GM13977 (cell line): ENCODE measurements at regions not wholly inside any gene's neighbourhood (a gene's known extent, or its start where the extent isn't known, plus 50 kb on each side); places are given as distances from the start of the nearest gene placed in this dataset.

Experiments
- DNase-seq: peaks from one replicate; pipeline ENCODE4 v3.0.0; 2012; ENCODE audit warnings: low spot score
- CTCF ChIP-seq: IDR thresholded peaks from 2 replicates; pipeline ENCODE4 v1.5.1; 2012; ENCODE audit warnings: mild to moderate bottlenecking, control low read depth; ENCODE audit not compliant: insufficient read depth; ENCODE audit errors: extremely low read depth, missing control alignments
- in situ Hi-C: fragments of 300-500 bp; cut with MboI; formaldehyde crosslinking; loops from one replicate; pipeline ENCODE4 v1.12.0; 2022; ENCODE audit warnings: low sequenced_read_pairs, low pct_unique_long_range_greater_than_20kb, mixed read lengths, inconsistent platforms; ENCODE audit not compliant: unreplicated experiment

GRCh38 chr17:33474789-33475188 lies 181.7 kb upstream of the ASIC2 start:
- no peak for TF ChIP-seq CTCF
- DNase-seq = no peak
- in situ Hi-C loops = no loop called here

DNA sequence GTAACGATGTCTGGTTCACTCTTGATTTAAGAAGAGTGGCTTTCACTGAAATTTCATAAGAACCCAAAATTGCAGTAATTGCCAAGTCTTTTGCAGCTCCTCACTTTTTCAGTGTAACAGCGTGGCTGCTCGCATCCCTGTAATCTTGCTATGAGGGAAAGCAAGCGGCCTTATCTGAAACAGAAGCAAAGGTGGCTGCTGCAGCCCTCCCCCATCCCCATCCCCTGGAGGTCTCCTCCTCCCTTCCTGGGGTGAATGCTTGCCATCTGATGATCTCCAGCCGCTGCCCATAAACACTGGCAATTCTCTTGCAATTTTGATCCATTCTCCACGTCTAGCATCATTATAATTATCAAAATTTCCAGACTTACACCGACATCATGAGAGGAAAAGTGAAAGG lies 182.5 kb upstream of the ASIC2 start:
- DNase-seq = no peak
- TF ChIP-seq CTCF = no peak
- in situ Hi-C loops = no loop called here

GRCh38 chr17:33481652-33482051 lies 188.6 kb upstream of the ASIC2 start:
- in situ Hi-C loops = no loop called here
- no peak for TF ChIP-seq CTCF
- no peak for DNase-seq

DNA sequence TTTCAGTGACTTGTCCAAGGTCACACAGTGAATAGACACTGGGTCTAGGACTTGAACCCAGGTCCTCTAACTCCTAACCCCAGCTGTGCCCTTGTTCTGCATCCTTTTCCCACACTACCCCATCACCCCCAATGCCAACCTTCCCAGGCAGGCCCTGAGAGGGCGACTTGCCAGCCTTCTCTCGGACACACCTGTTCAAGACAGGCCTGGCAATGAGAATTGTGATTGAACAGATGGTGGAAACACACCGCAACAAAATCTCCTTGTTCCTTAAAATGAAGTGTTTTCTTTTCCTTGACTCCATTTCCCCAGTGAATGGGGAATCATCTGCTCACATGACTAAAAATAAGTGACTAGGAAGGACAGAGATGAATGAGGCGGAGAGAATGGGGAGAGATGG lies 189.5 kb upstream of the ASIC2 start:
- in situ Hi-C loops = no loop called here
- no peak for TF ChIP-seq CTCF
- no peak for DNase-seq

- no peak for TF ChIP-seq CTCF
- in situ Hi-C loops = no loop called here
Observed at GRCh38 chr17:33484559-33484958, 191.5 kb upstream of the ASIC2 start.

DNA sequence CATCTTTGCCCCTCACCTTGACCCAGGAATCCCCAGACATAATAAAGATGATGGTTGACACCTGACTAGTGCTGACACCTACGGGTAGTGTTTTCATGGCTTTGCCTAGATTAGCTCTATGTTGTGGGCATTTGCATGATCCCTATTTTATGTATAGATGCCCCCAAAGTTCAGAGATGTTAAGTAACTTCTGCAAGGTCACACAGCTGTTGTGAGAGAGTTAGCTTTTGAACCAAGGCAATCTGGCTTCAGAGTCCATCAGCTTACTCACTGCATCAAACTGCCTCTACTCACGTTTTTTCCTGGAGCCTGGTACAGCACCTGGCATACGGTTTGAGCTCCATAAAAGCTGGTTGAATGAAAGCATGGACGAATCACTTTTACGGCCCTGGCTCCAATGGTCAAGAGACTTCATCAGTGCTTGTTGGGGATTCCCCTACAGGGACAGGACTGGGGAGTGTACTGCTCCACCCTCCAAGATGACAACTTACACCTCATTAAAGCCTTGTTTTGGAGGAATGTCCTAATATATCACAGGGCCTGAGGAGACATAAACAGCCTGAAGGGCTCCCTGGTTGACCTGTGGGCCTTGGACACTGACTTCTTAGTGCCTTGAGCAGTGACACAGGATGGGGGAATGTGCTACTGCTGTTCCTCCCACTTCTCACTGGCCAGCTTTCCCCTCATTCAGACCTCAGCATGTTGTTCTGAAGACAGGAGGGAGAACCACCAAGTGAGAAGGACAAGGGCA lies 193.2 kb upstream of the ASIC2 start:
- in situ Hi-C loops = no loop called here
- TF ChIP-seq CTCF = no peak

More at GRCh38 chr17:33484559-33484958, 191.5 kb upstream of the ASIC2 start:
- no peak for DNase-seq

More for the DNA sequence above, 193.2 kb upstream of the ASIC2 start:
- DNase-seq = no peak
